Esophagus squamous epithelium (tissue), 4 donors: ENCODE measurements at regions not wholly inside any gene's neighbourhood (a gene's known extent, or its start where the extent isn't known, plus 50 kb on each side); places are given as distances from the start of the nearest gene placed in this dataset.

Experiments
- POLR2A ChIP-seq, 4 donors: fragments of 450-650 bp; IDR thresholded peaks; one replicate each; pipeline ENCODE4 v1.6.1; 2017; ENCODE audit warnings: antibody characterized with exemption in 4 of 4, mild to moderate bottlenecking in 4 of 4, moderate library complexity in 3 of 4
- TF ChIP-seq, protein P1 (sequence below), 6 experiments: fragments of 450-650 bp in 4 of 6; fragments of 200-600 bp in 2 of 6; sonication (generic) in 2 of 6; IDR thresholded peaks; one replicate each; pipeline ENCODE4 v1.5.1; 2016 to 2019; ENCODE audit warnings: antibody characterized with exemption in 6 of 6, mild to moderate bottlenecking in 4 of 6, moderate library complexity in 4 of 6

DNA sequence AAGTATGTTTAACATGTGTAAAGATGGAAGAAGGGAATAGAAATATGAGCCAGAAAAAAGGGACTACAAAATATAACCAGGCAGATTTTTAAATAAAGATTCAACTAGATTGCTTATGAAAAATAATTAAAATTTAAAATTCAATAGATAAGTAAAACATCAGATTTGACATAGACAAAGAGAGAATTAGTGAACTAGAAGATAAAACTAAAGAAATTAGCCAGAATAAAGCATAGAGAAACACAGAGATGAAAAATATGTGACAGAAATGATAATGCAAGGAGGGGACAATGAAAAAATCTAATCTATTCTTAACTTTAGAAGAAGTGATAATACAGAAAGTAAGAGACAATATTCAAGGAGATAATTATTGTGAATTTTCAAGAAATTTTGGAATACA is 222.6 kb upstream of the PMFBP1 start:
- TF ChIP-seq, protein P1, sequence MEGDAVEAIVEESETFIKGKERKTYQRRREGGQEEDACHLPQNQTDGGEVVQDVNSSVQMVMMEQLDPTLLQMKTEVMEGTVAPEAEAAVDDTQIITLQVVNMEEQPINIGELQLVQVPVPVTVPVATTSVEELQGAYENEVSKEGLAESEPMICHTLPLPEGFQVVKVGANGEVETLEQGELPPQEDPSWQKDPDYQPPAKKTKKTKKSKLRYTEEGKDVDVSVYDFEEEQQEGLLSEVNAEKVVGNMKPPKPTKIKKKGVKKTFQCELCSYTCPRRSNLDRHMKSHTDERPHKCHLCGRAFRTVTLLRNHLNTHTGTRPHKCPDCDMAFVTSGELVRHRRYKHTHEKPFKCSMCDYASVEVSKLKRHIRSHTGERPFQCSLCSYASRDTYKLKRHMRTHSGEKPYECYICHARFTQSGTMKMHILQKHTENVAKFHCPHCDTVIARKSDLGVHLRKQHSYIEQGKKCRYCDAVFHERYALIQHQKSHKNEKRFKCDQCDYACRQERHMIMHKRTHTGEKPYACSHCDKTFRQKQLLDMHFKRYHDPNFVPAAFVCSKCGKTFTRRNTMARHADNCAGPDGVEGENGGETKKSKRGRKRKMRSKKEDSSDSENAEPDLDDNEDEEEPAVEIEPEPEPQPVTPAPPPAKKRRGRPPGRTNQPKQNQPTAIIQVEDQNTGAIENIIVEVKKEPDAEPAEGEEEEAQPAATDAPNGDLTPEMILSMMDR (IDR thresholded peaks at IDR 0.05), result no peak
- TF ChIP-seq POLR2A (IDR thresholded peaks at IDR 0.05), result no peak
